ENCODE measurements at regions not wholly inside any gene's neighbourhood (a gene's known extent, or its start where the extent isn't known, plus 50 kb on each side); places are given as distances from the start of the nearest gene placed in this dataset.

GRCh38 chr2:2839782-2840531 lies 508.9 kb upstream of the MYT1L start:
- no peak for TF ChIP-seq CTCF (conservative IDR thresholded peaks at IDR 0.05; ENCODE audit: low read length)
- TF ChIP-seq EZH2phosphoT487 (IDR thresholded peaks at IDR 0.05; ENCODE audit: borderline replicate concordance, low read depth, low read length) = no peak
